ENCODE measurements at regions not wholly inside any gene's neighbourhood (a gene's known extent, or its start where the extent isn't known, plus 50 kb on each side); places are given as distances from the start of the nearest gene placed in this dataset.
"Not testable (repeated sequence)": the region's sequence is repeated elsewhere in the genome, so short reads cannot be mapped to it uniquely, and the experiment has no call there.

GRCh38 chr10:11691319-11691755 is 50.8 kb upstream of the ECHDC3 start:
- DNase-seq (ENCODE audit: low read depth), result no peak

GRCh38 chr10:11689945-11690736 is 52.0 kb upstream of the ECHDC3 start:
- no peak for DNase-seq (ENCODE audit: low read depth)

GRCh38 chr10:11688448-11688795 is 53.8 kb upstream of the ECHDC3 start:
- not testable (repeated sequence) for DNase-seq (ENCODE audit: low read depth)

GRCh38 chr10:11687779-11688447 is 54.3 kb upstream of the ECHDC3 start:
- no peak for DNase-seq (ENCODE audit: low read depth)

- DNase-seq (ENCODE audit: low read depth), result no peak
Observed at GRCh38 chr10:11687357-11687771, 54.8 kb upstream of the ECHDC3 start.

DNA sequence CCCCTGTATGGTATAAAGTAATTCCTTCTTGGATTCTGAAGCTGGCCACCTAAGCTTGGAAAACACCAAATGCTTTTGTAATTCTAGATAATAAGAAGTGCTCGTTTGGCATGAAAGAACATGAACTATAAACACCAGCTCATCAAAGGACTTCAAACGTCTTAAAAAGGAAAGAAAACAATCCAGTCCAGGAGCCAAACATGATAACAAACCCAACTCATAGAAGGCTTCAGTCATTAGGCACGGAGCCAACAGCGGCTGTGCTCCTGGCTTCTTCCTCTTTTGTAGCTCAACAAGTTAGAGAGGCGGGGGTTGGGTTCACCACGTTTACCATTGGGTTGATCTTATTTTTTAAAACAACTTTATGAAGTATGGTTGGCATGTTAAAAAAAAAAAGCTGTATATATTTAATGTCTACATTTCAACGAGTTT is 56.4 kb upstream of the ECHDC3 start:
- peak; percentile 80 for DNase-seq (ENCODE audit: low read depth)

GRCh38 chr10:11684717-11685645 is 57.2 kb upstream of the ECHDC3 start:
- peak; percentile 85 for DNase-seq (ENCODE audit: low read depth)

- DNase-seq (ENCODE audit: low read depth), result not testable (repeated sequence)
Observed at GRCh38 chr10:11684341-11684716, 57.9 kb upstream of the ECHDC3 start.

GRCh38 chr10:11683529-11684320 is 58.5 kb upstream of the ECHDC3 start:
- DNase-seq (ENCODE audit: low read depth), result no peak

DNA sequence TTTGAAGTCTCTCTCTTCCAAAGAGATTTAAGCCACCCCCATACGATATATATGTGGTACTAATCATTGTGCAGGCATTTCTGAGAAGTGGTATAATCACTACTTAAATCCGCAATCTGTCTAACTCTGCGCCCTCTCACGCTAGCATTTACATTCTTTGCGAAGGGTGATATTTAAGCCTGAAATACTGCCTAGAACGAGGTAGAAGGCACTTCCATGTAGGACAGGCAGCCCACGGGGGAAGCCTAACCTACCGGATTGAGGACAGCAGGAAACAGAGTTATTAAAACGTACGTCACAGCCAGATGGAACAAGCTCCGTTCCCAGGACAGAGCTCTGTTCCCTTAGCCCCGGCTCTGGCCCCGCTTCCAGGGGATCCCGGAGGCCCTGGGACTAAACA is 59.3 kb upstream of the ECHDC3 start:
- no peak for DNase-seq (ENCODE audit: low read depth)

GRCh38 chr10:11682267-11682683 is 59.9 kb upstream of the ECHDC3 start:
- no peak for DNase-seq (ENCODE audit: low read depth)

GRCh38 chr10:11680496-11680895 is 61.7 kb upstream of the ECHDC3 start:
- DNase-seq (ENCODE audit: low read depth), result no peak

GRCh38 chr10:11679946-11680345 is 62.2 kb upstream of the ECHDC3 start:
- no peak for DNase-seq (ENCODE audit: low read depth)

DNA sequence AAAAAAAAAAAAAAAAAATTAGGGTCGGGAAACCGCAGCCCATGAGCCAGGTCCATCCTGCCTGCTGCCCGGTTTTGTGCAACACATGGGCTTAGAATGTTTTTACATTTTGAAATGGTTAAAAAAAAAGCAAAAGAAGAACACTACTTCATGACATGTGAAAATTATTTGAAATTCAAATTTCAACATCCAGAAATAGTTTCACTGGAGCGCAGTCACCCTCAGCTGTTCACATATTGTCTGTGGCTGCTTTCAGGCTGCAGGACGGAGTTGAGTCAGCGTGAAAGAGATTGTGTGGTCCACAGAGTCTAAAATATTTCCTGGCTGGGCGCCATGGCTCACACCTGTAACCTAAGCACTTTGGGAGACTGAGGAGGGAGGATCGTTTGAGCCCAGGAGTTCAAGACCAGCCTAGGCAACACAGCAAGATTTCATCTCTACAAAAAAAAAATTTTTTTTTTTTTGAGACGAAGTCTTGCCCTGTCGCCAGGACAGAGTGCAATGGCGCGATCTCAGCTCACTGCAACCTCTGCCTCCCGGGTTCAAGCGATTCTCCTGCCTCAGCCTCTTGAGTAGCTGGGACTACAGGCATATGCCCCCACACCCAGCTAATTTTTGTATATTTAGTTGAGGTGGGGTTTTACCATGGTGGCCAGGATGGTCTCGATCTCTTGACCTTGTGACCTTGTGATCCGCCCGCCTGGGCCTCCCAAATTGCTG is 63.9 kb upstream of the ECHDC3 start:
- peak; percentile 46 for DNase-seq (ENCODE audit: low read depth)

DNA sequence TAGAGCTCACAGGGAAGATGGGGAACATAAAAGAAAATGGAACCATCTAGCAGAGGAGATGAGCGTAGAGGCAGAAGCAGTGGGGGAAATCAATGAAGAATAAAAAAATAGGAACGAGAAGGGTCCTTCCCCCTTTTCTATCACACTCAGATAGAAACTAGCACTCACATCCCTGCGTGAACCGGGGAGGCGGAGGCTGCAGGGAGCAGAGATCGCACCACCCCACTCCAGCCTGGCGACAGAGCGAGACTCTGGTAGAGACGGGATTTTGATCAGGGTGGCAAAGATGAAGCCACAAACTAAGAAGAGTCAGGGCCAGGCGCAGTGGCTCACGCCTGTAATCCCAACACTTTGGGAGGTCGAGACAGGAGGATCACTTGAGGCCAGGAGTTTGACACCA is 64.7 kb upstream of the ECHDC3 start:
- no peak for DNase-seq (ENCODE audit: low read depth)

DNA sequence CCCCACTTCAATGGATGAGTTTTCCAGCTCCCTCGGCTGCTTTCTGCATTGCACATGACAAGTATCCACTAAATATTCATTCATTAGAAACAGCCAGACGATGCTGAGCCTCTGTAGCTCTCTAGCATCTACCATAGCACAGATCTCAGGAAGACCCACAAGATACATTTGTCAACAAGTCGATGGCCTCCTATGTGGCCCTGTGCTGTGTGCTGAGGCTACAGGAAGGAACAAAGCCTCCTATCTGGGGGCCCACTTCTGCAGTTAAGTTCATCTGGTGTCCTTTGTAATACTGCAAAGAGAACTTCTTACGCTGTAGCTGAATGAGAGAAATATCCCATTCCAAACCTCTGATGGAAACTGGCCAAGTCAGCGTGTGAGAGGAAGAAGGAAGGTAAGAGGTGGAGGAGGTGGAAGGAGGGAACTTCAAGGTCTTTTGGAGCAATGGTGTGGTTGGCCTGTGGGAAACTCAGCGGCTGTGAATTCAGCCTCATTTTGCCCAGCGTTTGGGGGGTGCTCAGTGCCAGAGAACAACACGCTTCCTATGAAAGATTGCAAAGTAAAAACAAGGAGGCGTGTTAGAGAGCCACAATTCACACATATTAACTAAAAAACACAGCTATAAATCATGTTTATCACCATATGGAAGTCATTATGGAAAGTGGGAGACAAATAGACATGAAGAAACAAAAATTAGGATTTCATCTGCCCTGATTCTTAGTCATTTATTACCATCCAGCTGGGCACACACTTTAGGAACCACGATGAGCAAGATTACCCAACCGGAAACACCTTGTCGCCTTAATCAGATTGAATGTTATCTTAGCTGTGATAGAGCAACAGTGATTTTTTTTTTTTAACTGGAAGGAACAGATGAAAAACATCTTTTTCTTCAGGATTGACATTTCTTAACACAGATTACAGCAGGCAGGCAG is 62.2 kb upstream of the USP6NL start:
- DNase-seq (ENCODE audit: low read depth), result peak; percentile 13

- no peak for DNase-seq (ENCODE audit: low read depth)
Observed at GRCh38 chr10:11672836-11673235, 61.4 kb upstream of the USP6NL start.

DNA sequence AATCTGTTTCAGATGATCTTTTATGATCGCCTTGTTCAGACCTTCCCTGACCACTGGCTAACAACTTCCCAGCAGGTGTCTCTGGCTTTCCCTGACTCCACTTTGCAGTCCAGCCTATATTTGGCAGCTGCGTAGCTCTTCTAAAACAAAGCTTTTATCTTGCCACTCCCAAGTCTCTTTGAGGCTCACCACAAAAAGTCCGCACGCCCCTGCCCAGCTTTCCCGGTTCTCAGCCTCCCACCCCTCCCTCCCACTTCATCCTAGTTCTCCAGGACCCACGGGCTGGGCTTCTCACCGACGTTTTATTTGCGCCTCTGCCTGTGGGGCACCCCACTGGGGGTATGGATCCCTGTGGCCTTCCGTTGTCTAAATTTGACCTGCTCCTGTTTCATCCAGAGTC is 58.9 kb upstream of the USP6NL start:
- DNase-seq (ENCODE audit: low read depth), result no peak

GRCh38 chr10:11668847-11669610 is 57.6 kb upstream of the USP6NL start:
- DNase-seq (ENCODE audit: low read depth), result no peak

All from Daoy (cell line).